ENCODE measurements at regions not wholly inside any gene's neighbourhood (a gene's known extent, or its start where the extent isn't known, plus 50 kb on each side); places are given as distances from the start of the nearest gene placed in this dataset.

GRCh38 chr1:227432981-227433380 lies 114.7 kb upstream of the CDC42BPA start:
- DNase-seq: no peak
- no peaks in the 10 kb centered on the region for H3K4me1 Mint-ChIP-seq (ENCODE audit: low read depth)
- no peak for TF ChIP-seq CTCF (IDR thresholded peaks at IDR 0.05)
- Histone ChIP-seq H3K4me1 (ENCODE audit: insufficient read depth, low read length) (no peaks in the 10 kb centered on the region), H3K36me3 (ENCODE audit: insufficient read depth, low read length) (no peaks in the 10 kb centered on the region), H3K27ac (ENCODE audit: low read depth in 1 of 2, low read length in 2 of 2) (no peak overlapping the region), H3K9me3 (ENCODE audit: control insufficient read depth in 1 of 2, insufficient read depth in 1 of 2, low read length in 2 of 2) (no peaks in the 10 kb centered on the region), H3K4me3 (ENCODE audit: low read length) (no peak overlapping the region), H3K27me3 (ENCODE audit: control insufficient read depth in 1 of 2, insufficient read depth in 2 of 2, low read length in 2 of 2) (peaks cover 0 to 3% of the 10 kb centered on the region in 2 experiments)
- intact Hi-C loops (cut with DNase I, micrococcal nuclease): loop anchor here in 1 of 2 experiments (10.0 kb wide), 1 partner anchor 888 kb away; the partner anchor contains the start of gene STUM
- ChIA-PET POLR2A (no interaction called here), CTCF (no interaction called here)
- no peak for ATAC-seq (ENCODE audit: poor library complexity)
- no peak overlapping the region for H3K27ac Mint-ChIP-seq
- H3K9me3 Mint-ChIP-seq: no peaks in the 10 kb centered on the region
- H3K27me3 Mint-ChIP-seq: peaks cover 29% of the 10 kb centered on the region
- no peak overlapping the region for H3K4me3 Mint-ChIP-seq
- no peaks in the 10 kb centered on the region for H3K36me3 Mint-ChIP-seq (ENCODE audit: low read depth)

- no peaks in the 10 kb centered on the region for H3K9me3 Mint-ChIP-seq
- TF ChIP-seq CTCF (IDR thresholded peaks at IDR 0.05): no peak
- CTCF ChIA-PET: no interaction called here
- POLR2A ChIA-PET: no interaction called here
- Histone ChIP-seq H3K4me1 (ENCODE audit: insufficient read depth, low read length) (no peaks in the 10 kb centered on the region), H3K36me3 (ENCODE audit: insufficient read depth, low read length) (no peaks in the 10 kb centered on the region), H3K27me3 (ENCODE audit: control insufficient read depth in 1 of 2, insufficient read depth in 2 of 2, low read length in 2 of 2) (peaks cover 0 to 3% of the 10 kb centered on the region in 2 experiments), H3K4me3 (ENCODE audit: low read length) (no peak overlapping the region), H3K9me3 (ENCODE audit: control insufficient read depth in 1 of 2, insufficient read depth in 1 of 2, low read length in 2 of 2) (no peaks in the 10 kb centered on the region), H3K27ac (ENCODE audit: low read depth in 1 of 2, low read length in 2 of 2) (no peak overlapping the region)
- intact Hi-C loops (cut with DNase I, micrococcal nuclease): loop anchor here in 1 of 2 experiments (10.0 kb wide), 1 partner anchor 887 kb away; the partner anchor contains the start of gene STUM
- DNase-seq (no peak), ATAC-seq (ENCODE audit: poor library complexity) (no peak)
- H3K4me3 Mint-ChIP-seq: no peak overlapping the region
- no peaks in the 10 kb centered on the region for H3K4me1 Mint-ChIP-seq (ENCODE audit: low read depth)
- no peak overlapping the region for H3K27ac Mint-ChIP-seq
- peaks cover 24% of the 10 kb centered on the region for H3K27me3 Mint-ChIP-seq
- no peaks in the 10 kb centered on the region for H3K36me3 Mint-ChIP-seq (ENCODE audit: low read depth)
These were observed 113.9 kb upstream of the CDC42BPA start for GRCh38 chr1:227432181-227432535.

- ChIA-PET CTCF (no interaction called here), POLR2A (no interaction called here)
- no peak for TF ChIP-seq CTCF (IDR thresholded peaks at IDR 0.05)
- Mint-ChIP-seq H3K27ac (no peak overlapping the region), H3K4me3 (no peak overlapping the region), H3K4me1 (ENCODE audit: low read depth) (no peaks in the 10 kb centered on the region), H3K27me3 (peaks cover 14% of the 10 kb centered on the region), H3K36me3 (ENCODE audit: low read depth) (no peaks in the 10 kb centered on the region), H3K9me3 (no peaks in the 10 kb centered on the region)
- intact Hi-C loops (cut with DNase I, micrococcal nuclease): loop anchor here in 1 of 2 experiments (10.0 kb wide), 1 partner anchor 885 kb away; the partner anchor contains the start of gene STUM
- no peak overlapping the region for H3K4me3 ChIP-seq (ENCODE audit: low read length)
- ATAC-seq (ENCODE audit: poor library complexity) (no peak), DNase-seq (no peak)
- H3K36me3 ChIP-seq (ENCODE audit: insufficient read depth, low read length): no peaks in the 10 kb centered on the region
- no peak overlapping the region for H3K27ac ChIP-seq (ENCODE audit: low read depth in 1 of 2, low read length in 2 of 2)
- H3K9me3 ChIP-seq (ENCODE audit: control insufficient read depth in 1 of 2, insufficient read depth in 1 of 2, low read length in 2 of 2): peaks cover 0 to 5% of the 10 kb centered on the region in 2 experiments
- H3K27me3 ChIP-seq (ENCODE audit: control insufficient read depth in 1 of 2, insufficient read depth in 2 of 2, low read length in 2 of 2): peaks cover 0 to 3% of the 10 kb centered on the region in 2 experiments
- H3K4me1 ChIP-seq (ENCODE audit: insufficient read depth, low read length): no peaks in the 10 kb centered on the region
These were observed 111.4 kb upstream of the CDC42BPA start for GRCh38 chr1:227429447-227430359.
